GM10266 (cell line): ENCODE measurements at regions not wholly inside any gene's neighbourhood (a gene's known extent, or its start where the extent isn't known, plus 50 kb on each side); places are given as distances from the start of the nearest gene placed in this dataset.
"Not testable (repeated sequence)": the region's sequence is repeated elsewhere in the genome, so short reads cannot be mapped to it uniquely, and the experiment has no call there.

Source experiments
- DNase-seq: peaks from one replicate; pipeline ENCODE4 v3.0.0; 2012; ENCODE audit errors: extremely low spot score
- TF ChIP-seq, protein P1 (sequence below): IDR thresholded peaks from 2 replicates; pipeline ENCODE4 v1.5.1; 2012; ENCODE audit warnings: mild to moderate bottlenecking, low read depth; ENCODE audit not compliant: control insufficient read depth, insufficient read depth; ENCODE audit errors: missing control alignments

DNA sequence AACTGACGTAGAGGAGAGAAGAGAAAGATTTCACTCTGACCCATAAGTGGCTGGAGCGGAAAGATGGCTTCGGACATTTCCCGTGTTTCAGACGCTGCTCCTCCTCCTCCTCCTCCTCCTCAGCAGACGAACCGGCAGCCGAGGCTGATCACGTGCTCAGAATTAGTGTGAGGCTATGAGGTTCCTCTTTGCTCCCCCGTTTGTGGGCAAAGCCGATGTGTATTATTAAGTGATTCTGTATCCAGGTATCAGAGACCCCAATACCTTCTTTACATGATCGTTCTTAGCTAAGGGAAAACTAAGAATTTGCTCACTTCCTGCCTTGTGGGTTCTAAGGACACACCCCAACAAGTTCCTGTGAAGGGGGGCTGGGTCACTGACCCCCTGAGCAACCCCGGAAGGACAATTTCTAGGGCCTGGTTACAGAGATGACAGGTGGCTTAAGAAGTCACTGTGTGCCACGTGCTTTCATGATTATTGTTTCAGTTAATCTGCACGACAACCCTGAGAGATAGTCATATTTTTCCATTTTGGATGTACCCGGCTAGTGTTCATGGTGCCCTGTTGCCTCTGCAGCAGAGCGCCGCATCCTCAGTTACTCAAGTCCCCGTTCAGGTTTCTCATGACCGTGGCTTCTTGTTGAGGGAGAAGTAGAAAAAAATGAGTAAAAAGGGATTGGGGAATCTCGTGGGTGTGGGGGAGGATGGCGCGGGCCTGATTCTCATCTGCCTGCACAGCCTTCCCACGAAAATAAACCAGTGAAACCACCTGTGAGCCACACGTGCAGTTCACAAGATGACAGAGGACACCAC, 671.8 kb downstream of the QKI start:
- no peak for DNase-seq

GRCh38 chr6:164085091-164086075, 670.9 kb downstream of the QKI start:
- TF ChIP-seq, protein P1, sequence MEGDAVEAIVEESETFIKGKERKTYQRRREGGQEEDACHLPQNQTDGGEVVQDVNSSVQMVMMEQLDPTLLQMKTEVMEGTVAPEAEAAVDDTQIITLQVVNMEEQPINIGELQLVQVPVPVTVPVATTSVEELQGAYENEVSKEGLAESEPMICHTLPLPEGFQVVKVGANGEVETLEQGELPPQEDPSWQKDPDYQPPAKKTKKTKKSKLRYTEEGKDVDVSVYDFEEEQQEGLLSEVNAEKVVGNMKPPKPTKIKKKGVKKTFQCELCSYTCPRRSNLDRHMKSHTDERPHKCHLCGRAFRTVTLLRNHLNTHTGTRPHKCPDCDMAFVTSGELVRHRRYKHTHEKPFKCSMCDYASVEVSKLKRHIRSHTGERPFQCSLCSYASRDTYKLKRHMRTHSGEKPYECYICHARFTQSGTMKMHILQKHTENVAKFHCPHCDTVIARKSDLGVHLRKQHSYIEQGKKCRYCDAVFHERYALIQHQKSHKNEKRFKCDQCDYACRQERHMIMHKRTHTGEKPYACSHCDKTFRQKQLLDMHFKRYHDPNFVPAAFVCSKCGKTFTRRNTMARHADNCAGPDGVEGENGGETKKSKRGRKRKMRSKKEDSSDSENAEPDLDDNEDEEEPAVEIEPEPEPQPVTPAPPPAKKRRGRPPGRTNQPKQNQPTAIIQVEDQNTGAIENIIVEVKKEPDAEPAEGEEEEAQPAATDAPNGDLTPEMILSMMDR: no peak
- no peak for DNase-seq

More for the DNA sequence above, 671.8 kb downstream of the QKI start:
- TF ChIP-seq, protein P1: no peak

DNA sequence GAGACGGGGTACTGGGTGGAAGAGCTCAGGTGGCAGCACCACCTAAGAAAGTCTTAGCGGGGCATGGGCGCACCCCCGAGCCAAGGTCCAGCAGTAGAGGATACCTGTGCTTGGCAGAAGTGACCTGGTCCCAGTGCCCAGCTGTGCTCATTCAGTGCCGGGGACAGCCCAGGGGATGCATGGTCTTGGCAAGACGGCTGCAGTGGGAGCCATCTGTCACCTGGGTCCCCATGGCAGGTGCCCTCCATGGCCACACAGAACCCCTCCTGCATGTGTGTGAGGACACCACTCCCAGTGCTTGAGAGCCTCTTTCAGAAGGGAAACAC, 664.7 kb downstream of the QKI start:
- TF ChIP-seq, protein P1: no peak
- no peak for DNase-seq

- DNase-seq: no peak
- TF ChIP-seq, protein P1: no peak
Measured at GRCh38 chr6:164078532-164079274, 664.2 kb downstream of the QKI start.

GRCh38 chr6:164076818-164077532, 662.5 kb downstream of the QKI start:
- not testable (repeated sequence) for DNase-seq

DNA sequence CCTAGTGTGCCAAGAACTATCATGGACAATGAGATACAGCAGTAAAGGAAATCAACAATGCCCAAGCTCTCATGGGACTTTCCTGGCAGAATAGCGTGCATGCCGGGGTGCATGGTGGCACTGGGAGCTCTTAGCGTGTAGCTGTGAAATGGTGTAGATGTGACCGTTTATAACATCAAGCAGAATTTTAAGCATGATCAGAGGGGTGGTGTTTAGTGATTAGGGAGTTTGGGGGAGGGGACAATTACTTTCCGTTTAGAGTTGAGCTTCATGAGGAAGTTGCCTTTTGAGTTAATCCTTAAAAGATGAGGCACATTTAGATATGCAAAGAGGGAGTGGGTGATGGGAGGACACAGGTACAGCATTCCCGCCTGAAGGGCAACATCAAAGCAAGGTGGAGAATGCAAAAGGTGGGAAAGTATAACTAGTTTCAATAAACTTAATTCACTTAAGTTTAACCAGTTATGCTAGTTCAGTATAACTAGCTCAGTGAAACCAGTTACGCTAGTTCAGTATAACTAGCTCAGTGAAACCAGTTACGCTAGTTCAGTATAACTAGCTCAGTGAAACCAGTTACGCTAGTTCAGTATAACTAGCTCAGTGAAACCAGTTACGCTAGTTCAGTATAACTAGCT, 661.6 kb downstream of the QKI start:
- TF ChIP-seq, protein P1: no peak
- no peak for DNase-seq

DNA sequence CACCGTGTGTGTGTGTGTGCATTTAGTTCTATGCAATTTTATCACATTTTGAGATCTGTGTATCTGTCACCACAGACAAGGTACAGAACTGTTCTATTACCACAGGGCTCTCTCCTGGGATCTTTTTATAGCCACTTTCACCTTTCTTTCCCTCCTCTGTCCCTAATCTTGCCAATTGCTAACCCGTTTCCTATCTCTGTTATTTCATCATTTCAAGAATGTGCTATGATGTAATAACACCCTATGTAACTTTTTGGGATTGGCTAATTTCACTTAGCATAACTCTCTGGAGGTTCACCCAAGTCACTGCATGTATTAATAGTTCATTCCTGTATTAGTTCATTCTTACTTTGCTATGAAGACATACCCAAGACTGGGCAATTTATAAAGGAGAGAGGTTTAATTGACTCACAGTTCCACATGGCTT, 657.7 kb downstream of the QKI start:
- TF ChIP-seq, protein P1: no peak
- no peak for DNase-seq
